MM.1S (cell line): ENCODE measurements at regions not wholly inside any gene's neighbourhood (a gene's known extent, or its start where the extent isn't known, plus 50 kb on each side); places are given as distances from the start of the nearest gene placed in this dataset.

Experiments used
- EZH2 ChIP-seq: fragments of 300-600 bp; sonication (generic); optimal IDR thresholded peaks from 2 replicates; pipeline ENCODE3; 2017; ENCODE audit warnings: low read depth, mild to moderate bottlenecking, antibody characterized with exemption, low read length, mixed read lengths
- EZH2phosphoT487 ChIP-seq: fragments of 300-600 bp; sonication (generic); IDR thresholded peaks from 2 replicates; pipeline ENCODE4 v1.6.1; 2018; ENCODE audit warnings: antibody characterized with exemption, low read length
- TF ChIP-seq, protein P1 (sequence below): fragments of 300-600 bp; sonication (generic); IDR thresholded peaks from 2 replicates; pipeline ENCODE4 v1.5.1; 2016; ENCODE audit warnings: antibody characterized with exemption, low read length, mixed read lengths

DNA sequence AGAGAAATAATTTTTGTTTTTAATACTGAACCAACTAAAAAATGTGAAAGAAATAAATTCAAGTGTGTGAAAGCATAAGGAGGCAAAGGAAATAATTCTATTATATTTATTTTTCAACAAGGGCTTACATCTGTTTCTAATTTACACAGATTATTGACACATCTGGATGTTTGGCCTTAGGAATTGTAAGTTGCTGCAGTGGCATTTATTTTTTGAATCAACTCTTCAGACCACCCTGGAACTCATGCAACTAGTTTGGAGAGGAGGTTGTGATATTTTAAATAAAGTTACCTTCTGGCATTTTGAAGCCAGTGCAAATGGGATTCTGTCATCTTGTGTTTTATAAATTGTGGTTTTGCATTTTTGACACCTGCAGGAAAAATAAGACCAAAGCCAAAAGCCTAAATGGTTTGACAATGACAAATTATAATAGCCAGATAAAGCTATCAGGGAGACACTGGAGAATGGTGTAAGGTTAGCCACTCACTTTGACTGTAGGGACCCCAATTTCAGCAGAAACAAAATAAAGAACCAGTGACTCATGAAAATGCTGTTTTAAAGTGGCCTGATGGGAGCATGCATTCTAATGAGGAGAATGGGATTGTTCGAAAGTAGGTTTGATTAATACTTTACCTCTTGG is 192.9 kb downstream of the KLF5 start:
- TF ChIP-seq, protein P1, sequence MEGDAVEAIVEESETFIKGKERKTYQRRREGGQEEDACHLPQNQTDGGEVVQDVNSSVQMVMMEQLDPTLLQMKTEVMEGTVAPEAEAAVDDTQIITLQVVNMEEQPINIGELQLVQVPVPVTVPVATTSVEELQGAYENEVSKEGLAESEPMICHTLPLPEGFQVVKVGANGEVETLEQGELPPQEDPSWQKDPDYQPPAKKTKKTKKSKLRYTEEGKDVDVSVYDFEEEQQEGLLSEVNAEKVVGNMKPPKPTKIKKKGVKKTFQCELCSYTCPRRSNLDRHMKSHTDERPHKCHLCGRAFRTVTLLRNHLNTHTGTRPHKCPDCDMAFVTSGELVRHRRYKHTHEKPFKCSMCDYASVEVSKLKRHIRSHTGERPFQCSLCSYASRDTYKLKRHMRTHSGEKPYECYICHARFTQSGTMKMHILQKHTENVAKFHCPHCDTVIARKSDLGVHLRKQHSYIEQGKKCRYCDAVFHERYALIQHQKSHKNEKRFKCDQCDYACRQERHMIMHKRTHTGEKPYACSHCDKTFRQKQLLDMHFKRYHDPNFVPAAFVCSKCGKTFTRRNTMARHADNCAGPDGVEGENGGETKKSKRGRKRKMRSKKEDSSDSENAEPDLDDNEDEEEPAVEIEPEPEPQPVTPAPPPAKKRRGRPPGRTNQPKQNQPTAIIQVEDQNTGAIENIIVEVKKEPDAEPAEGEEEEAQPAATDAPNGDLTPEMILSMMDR, result no peak
- TF ChIP-seq EZH2phosphoT487, result no peak
- TF ChIP-seq EZH2, result no peak
